ENCODE measurements at regions not wholly inside any gene's neighbourhood (a gene's known extent, or its start where the extent isn't known, plus 50 kb on each side); places are given as distances from the start of the nearest gene placed in this dataset.

- TF ChIP-seq, protein P1, sequence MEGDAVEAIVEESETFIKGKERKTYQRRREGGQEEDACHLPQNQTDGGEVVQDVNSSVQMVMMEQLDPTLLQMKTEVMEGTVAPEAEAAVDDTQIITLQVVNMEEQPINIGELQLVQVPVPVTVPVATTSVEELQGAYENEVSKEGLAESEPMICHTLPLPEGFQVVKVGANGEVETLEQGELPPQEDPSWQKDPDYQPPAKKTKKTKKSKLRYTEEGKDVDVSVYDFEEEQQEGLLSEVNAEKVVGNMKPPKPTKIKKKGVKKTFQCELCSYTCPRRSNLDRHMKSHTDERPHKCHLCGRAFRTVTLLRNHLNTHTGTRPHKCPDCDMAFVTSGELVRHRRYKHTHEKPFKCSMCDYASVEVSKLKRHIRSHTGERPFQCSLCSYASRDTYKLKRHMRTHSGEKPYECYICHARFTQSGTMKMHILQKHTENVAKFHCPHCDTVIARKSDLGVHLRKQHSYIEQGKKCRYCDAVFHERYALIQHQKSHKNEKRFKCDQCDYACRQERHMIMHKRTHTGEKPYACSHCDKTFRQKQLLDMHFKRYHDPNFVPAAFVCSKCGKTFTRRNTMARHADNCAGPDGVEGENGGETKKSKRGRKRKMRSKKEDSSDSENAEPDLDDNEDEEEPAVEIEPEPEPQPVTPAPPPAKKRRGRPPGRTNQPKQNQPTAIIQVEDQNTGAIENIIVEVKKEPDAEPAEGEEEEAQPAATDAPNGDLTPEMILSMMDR (IDR thresholded peaks at IDR 0.05; ENCODE audit: control extremely low read depth, extremely low read depth, low read depth, missing control alignments), result no peak
- ChIA-PET CTCF (no interaction called here), POLR2A (no interaction called here)
- no peak for DNase-seq (ENCODE audit: extremely low spot score)
These were observed 143.8 kb downstream of the TEX36 start for GRCh38 chr10:125538947-125539731.

DNA sequence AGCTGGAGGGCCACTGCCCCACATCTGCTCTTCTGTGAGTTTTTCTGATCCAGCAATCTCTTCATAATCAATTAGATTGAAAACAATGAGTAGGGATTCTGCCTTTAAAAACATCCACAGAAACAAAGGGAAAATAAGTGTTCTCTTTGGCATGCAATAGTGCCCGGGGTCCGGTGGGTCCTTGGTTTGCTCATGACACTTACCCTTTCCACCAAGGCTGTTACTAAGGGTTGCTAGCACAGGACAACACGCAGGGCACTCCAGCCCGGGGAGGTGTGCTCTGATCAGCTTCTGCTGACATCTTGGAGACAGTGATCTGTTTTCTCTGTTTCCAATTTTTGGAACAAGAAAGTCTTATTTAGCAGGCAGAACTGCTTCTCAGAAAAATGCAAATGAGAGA is 146.7 kb downstream of the TEX36 start:
- TF ChIP-seq, protein P1 (IDR thresholded peaks at IDR 0.05; ENCODE audit: control extremely low read depth, extremely low read depth, low read depth, missing control alignments), result no peak
- DNase-seq (ENCODE audit: extremely low spot score), result no peak
- ChIA-PET POLR2A (no interaction called here), CTCF (no interaction called here)

- ChIA-PET POLR2A (no interaction called here), CTCF (no interaction called here)
- TF ChIP-seq, protein P1 (IDR thresholded peaks at IDR 0.05; ENCODE audit: control extremely low read depth, extremely low read depth, low read depth, missing control alignments), result no peak
- no peak for DNase-seq (ENCODE audit: extremely low spot score)
These were observed 147.4 kb downstream of the TEX36 start for GRCh38 chr10:125535559-125535958.

DNA sequence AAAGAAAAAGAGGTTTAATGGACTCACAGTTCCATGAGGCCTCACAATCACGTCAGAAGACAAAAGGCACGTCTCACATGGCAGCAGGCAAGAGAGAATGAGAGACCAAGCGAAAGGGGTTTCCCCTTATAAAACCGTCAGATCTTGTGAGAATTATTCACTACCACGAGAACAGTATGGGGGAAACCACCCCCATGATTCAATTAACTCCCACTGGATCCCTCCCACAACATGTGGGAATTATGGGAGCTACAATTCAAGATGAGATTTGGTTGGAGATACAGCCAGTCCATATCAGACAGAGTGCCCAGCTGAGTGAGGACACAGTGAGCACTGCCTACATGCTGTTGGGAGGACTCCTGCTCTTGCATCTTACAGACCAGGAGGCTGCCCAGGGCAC is 148.4 kb downstream of the TEX36 start:
- CTCF ChIA-PET, result interaction anchor here (1.3 kb wide), 1 partner anchor 10 kb away, joined by 3 read pairs; no protein-coding TSS in a partner anchor

GRCh38 chr10:125533866-125534265 is 149.1 kb downstream of the TEX36 start:
- DNase-seq (ENCODE audit: extremely low spot score), result no peak
- TF ChIP-seq, protein P1 (IDR thresholded peaks at IDR 0.05; ENCODE audit: control extremely low read depth, extremely low read depth, low read depth, missing control alignments), result no peak
- CTCF ChIA-PET, result interaction anchor here (1.3 kb wide), 1 partner anchor 9 kb away, joined by 3 read pairs; no protein-coding TSS in a partner anchor
- POLR2A ChIA-PET, result no interaction called here

More for the DNA sequence above, 148.4 kb downstream of the TEX36 start:
- POLR2A ChIA-PET, result no interaction called here
- TF ChIP-seq, protein P1 (IDR thresholded peaks at IDR 0.05; ENCODE audit: control extremely low read depth, extremely low read depth, low read depth, missing control alignments), result no peak
- no peak for DNase-seq (ENCODE audit: extremely low spot score)

DNA sequence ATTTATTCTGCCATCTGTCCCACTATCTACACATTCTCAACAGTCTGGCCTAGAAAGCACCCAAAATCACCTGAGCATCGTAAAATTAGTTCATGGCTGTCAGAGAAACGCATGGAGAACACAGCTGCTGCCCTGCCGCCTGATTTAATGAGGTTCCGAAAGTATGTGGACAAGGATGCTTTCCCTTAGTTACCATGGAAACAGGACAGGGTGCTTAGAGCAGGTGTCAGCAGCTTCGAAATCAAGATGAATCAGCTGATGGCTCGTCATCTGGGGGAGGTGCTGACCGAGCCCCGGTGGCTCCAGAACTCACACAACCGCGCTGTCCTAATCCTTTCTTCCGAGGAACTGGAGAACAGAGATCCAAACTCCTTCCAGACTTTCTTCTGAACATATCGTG is 151.5 kb downstream of the TEX36 start:
- TF ChIP-seq, protein P1 (IDR thresholded peaks at IDR 0.05; ENCODE audit: control extremely low read depth, extremely low read depth, low read depth, missing control alignments), result no peak
- CTCF ChIA-PET, result interaction anchor here (2.3 kb wide), 1 partner anchor 9 kb away, joined by 7 read pairs; no protein-coding TSS in a partner anchor
- DNase-seq (ENCODE audit: extremely low spot score), result no peak
- POLR2A ChIA-PET, result no interaction called here

Data from GM10248 (cell line).